ENCODE measurements at regions not wholly inside any gene's neighbourhood (a gene's known extent, or its start where the extent isn't known, plus 50 kb on each side); places are given as distances from the start of the nearest gene placed in this dataset.
"Not testable (repeated sequence)": the region's sequence is repeated elsewhere in the genome, so short reads cannot be mapped to it uniquely, and the experiment has no call there.

DNA sequence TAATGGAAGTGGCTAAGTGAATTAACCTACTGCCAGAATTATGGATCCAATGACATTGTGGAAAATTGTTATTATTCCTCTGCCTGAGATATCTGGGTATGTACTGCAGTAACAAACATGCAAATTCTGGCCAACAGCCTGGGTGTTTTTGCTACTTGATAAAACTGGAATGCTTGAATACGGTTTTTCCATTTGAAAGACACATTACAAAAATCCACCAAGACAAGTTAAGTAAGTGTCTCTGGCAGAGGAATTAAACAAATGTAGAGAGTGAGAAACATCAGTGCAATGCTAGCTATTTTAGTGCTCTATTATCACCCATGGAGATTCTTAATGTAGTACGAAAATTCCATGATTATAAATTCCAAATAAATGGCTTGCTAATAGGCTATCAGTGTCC is 312.4 kb upstream of the MEIS1 start:
- H3K27me3 ChIP-seq (ENCODE audit: control insufficient read depth in 1 of 2, insufficient read depth in 2 of 2, low read length in 2 of 2), result no peaks in the 10 kb centered on the region
- H3K9ac ChIP-seq (ENCODE audit: low read length), result no peak overlapping the region
- H3K36me3 ChIP-seq (ENCODE audit: insufficient read depth, low read length), result no peaks in the 10 kb centered on the region
- no peak overlapping the region for H3K27ac ChIP-seq (ENCODE audit: low read depth, low read length)
- H3K9me3 ChIP-seq (ENCODE audit: low read length), result no peaks in the 10 kb centered on the region
- H3K4me3 ChIP-seq (ENCODE audit: low read depth in 1 of 2, low read length in 2 of 2), result no peak overlapping the region
- H3K4me1 ChIP-seq (ENCODE audit: insufficient read depth, low read length), result no peaks in the 10 kb centered on the region

GRCh38 chr2:66121946-66122345 is 313.0 kb upstream of the MEIS1 start:
- H3K27ac ChIP-seq (ENCODE audit: low read depth, low read length), result no peak overlapping the region
- no peaks in the 10 kb centered on the region for H3K36me3 ChIP-seq (ENCODE audit: insufficient read depth, low read length)
- no peaks in the 10 kb centered on the region for H3K4me1 ChIP-seq (ENCODE audit: insufficient read depth, low read length)
- H3K9me3 ChIP-seq (ENCODE audit: low read length), result no peaks in the 10 kb centered on the region
- no peak overlapping the region for H3K4me3 ChIP-seq (ENCODE audit: low read depth in 1 of 2, low read length in 2 of 2)
- no peak overlapping the region for H3K9ac ChIP-seq (ENCODE audit: low read length)
- no peaks in the 10 kb centered on the region for H3K27me3 ChIP-seq (ENCODE audit: control insufficient read depth in 1 of 2, insufficient read depth in 2 of 2, low read length in 2 of 2)

DNA sequence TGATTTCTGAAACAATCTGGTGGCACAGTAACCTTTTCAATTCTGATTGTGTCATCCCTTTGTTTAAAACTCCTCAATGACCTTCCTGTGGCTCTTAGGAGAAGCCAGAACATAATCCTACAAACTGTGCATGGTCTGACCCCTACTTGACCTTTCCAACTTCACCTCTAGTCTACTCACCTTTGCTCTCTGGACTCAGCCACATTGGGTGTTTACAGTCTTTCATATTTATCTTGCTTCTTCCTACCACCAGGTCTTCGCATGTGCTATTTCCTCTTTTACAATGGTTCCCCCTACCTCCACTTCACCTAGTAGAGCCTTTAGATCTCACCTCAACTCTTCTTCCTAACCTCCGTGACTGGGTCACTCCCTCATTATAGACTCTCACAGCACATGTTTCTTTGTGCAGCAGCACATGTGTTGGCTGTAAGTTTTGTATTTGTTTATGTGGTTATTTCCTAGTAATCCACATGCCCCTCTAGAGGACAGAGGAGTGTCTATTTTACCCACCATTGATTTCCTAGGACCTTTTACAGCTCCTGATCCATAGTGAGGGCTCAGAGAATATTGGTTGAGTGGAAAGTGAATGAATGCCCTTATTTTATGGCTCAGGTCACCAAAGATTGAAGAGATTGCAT is 320.8 kb upstream of the MEIS1 start:
- no peak overlapping the region for H3K4me3 ChIP-seq (ENCODE audit: low read depth in 1 of 2, low read length in 2 of 2)
- H3K9me3 ChIP-seq (ENCODE audit: low read length), result no peaks in the 10 kb centered on the region
- no peaks in the 10 kb centered on the region for H3K27me3 ChIP-seq (ENCODE audit: control insufficient read depth in 1 of 2, insufficient read depth in 2 of 2, low read length in 2 of 2)
- no peak overlapping the region for H3K27ac ChIP-seq (ENCODE audit: low read depth, low read length)
- H3K4me1 ChIP-seq (ENCODE audit: insufficient read depth, low read length), result no peaks in the 10 kb centered on the region
- H3K36me3 ChIP-seq (ENCODE audit: insufficient read depth, low read length), result no peaks in the 10 kb centered on the region
- H3K9ac ChIP-seq (ENCODE audit: low read length), result no peak overlapping the region

- Histone ChIP-seq H3K4me1 (ENCODE audit: insufficient read depth, low read length) (no peaks in the 10 kb centered on the region), H3K27me3 (ENCODE audit: control insufficient read depth in 1 of 2, insufficient read depth in 2 of 2, low read length in 2 of 2) (no peaks in the 10 kb centered on the region), H3K9ac (ENCODE audit: low read length) (no peak overlapping the region), H3K4me3 (ENCODE audit: low read depth in 1 of 2, low read length in 2 of 2) (no peak overlapping the region), H3K27ac (ENCODE audit: low read depth, low read length) (no peak overlapping the region), H3K36me3 (ENCODE audit: insufficient read depth, low read length) (no peaks in the 10 kb centered on the region), H3K9me3 (ENCODE audit: low read length) (no peaks in the 10 kb centered on the region)
Measured at GRCh38 chr2:66111706-66112105, 323.2 kb upstream of the MEIS1 start.

DNA sequence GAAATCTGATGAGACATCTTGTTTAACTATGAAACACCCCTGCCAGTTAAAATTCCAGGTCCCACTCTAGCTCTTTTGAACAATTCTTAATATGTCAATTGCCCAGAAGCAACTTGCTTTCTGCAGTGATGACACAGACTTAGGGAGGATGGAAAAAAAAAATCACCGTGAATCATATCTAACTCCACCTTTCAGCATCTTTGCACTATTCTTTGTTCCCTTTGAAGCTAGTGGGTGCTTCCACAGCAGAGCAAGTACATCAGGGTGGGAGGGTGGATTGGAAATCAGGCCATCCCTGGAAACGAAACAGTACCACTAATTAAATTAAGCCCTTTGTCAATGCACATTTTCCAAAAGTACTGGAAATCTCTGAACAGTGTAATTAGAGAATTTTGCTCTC is 324.3 kb upstream of the MEIS1 start:
- H3K27me3 ChIP-seq (ENCODE audit: control insufficient read depth in 1 of 2, insufficient read depth in 2 of 2, low read length in 2 of 2), result no peaks in the 10 kb centered on the region
- H3K4me3 ChIP-seq (ENCODE audit: low read depth in 1 of 2, low read length in 2 of 2), result no peak overlapping the region
- H3K9ac ChIP-seq (ENCODE audit: low read length), result no peak overlapping the region
- H3K9me3 ChIP-seq (ENCODE audit: low read length), result no peaks in the 10 kb centered on the region
- no peaks in the 10 kb centered on the region for H3K36me3 ChIP-seq (ENCODE audit: insufficient read depth, low read length)
- H3K27ac ChIP-seq (ENCODE audit: low read depth, low read length), result no peak overlapping the region
- no peaks in the 10 kb centered on the region for H3K4me1 ChIP-seq (ENCODE audit: insufficient read depth, low read length)

- no peak overlapping the region for H3K9ac ChIP-seq (ENCODE audit: low read length)
- H3K9me3 ChIP-seq (ENCODE audit: low read length), result no peaks in the 10 kb centered on the region
- H3K27ac ChIP-seq (ENCODE audit: low read depth, low read length), result no peak overlapping the region
- H3K4me1 ChIP-seq (ENCODE audit: insufficient read depth, low read length), result peaks cover 5% of the 10 kb centered on the region
- H3K27me3 ChIP-seq (ENCODE audit: control insufficient read depth in 1 of 2, insufficient read depth in 2 of 2, low read length in 2 of 2), result no peaks in the 10 kb centered on the region
- no peak overlapping the region for H3K4me3 ChIP-seq (ENCODE audit: low read depth in 1 of 2, low read length in 2 of 2)
- no peaks in the 10 kb centered on the region for H3K36me3 ChIP-seq (ENCODE audit: insufficient read depth, low read length)
Measured at GRCh38 chr2:66110086-66110485, 324.8 kb upstream of the MEIS1 start.

DNA sequence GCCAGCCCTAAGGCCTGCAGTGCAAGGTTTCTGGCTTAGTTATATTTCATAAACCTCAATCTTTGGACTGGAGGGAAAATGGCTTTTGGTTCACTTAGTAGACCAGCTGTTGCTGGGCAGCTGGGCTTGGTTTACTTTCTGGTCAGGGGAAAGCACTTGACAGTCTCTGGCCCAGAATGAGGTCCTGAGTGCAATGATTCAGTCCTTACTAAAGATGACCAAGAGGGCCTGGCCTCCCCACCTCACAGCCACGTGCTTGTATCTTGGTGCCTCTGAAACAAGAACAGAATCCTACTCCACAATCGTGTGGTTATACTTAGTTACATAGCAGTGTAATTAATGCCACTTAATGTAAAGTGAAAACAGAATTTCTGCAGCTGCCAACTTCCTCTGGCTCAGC is 325.5 kb upstream of the MEIS1 start:
- Histone ChIP-seq H3K9me3 (ENCODE audit: low read length) (no peaks in the 10 kb centered on the region), H3K9ac (ENCODE audit: low read length) (no peak overlapping the region), H3K36me3 (ENCODE audit: insufficient read depth, low read length) (no peaks in the 10 kb centered on the region), H3K4me3 (ENCODE audit: low read depth in 1 of 2, low read length in 2 of 2) (no peak overlapping the region), H3K27ac (ENCODE audit: low read depth, low read length) (no peak overlapping the region), H3K27me3 (ENCODE audit: control insufficient read depth in 1 of 2, insufficient read depth in 2 of 2, low read length in 2 of 2) (no peaks in the 10 kb centered on the region), H3K4me1 (ENCODE audit: insufficient read depth, low read length) (peaks cover 12% of the 10 kb centered on the region)

DNA sequence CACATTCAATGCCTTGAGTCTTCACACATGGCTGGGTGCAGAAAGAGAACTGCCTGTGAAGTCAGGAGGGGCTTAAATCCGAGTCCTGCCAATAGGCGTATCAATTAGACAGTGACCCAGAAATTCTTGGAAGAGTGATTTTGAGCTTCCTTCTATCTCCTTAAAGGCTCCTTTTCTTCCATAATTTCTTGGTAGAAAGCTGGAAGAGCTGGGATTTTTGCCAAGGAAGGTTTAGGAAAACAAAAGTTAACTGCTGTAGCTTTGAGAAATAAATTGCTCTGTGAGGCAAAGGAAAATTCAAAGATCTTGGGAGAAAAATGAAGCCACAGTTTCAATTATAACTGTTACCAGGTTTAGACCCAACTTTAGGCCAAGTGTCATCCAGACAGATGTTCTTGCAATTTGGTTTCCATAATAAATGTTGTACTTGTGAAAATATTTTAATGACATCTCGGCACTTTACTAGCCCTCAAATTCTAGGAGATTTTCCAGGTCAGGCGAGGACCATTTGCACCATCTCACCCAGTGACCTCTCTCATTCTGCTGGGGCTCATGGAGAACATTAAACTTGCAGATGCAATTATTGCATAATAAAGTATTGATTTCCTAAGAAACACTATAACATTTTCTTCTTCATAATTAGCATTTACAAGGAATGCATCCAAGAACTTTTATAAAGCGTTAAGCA is 329.7 kb upstream of the MEIS1 start:
- no peaks in the 10 kb centered on the region for H3K36me3 ChIP-seq (ENCODE audit: insufficient read depth, low read length)
- no peaks in the 10 kb centered on the region for H3K9me3 ChIP-seq (ENCODE audit: low read length)
- H3K9ac ChIP-seq (ENCODE audit: low read length), result no peak overlapping the region

DNA sequence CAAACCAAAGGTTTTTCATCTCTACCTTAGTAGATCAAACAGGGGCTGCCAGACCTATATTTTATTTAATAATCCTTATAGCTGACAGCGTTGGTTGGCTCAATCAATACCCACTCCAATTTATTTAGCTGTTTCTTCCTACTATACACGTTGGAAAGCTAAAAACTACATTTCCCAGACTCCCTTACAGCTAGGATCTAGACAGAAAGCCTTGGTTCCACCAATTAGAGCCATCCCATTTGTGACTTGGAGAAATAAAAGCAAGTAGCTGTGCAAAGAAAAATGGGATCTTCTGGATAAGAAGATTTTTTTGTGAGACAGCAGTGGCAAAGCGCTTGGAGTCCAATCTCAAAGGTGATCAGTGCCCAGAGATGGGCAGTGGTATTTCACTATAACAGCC is 331.3 kb upstream of the MEIS1 start:
- H3K4me1 ChIP-seq (ENCODE audit: insufficient read depth, low read length), result peaks cover 12% of the 10 kb centered on the region

More for the DNA sequence above, 329.7 kb upstream of the MEIS1 start:
- peaks cover 12% of the 10 kb centered on the region for H3K4me1 ChIP-seq (ENCODE audit: insufficient read depth, low read length)
- no peaks in the 10 kb centered on the region for H3K27me3 ChIP-seq (ENCODE audit: control insufficient read depth in 1 of 2, insufficient read depth in 2 of 2, low read length in 2 of 2)
- no peak overlapping the region for H3K27ac ChIP-seq (ENCODE audit: low read depth, low read length)
- no peak overlapping the region for H3K4me3 ChIP-seq (ENCODE audit: low read depth in 1 of 2, low read length in 2 of 2)

GRCh38 chr2:66101206-66101605 is 333.7 kb upstream of the MEIS1 start:
- H3K27me3 ChIP-seq (ENCODE audit: control insufficient read depth in 1 of 2, insufficient read depth in 2 of 2, low read length in 2 of 2), result no peaks in the 10 kb centered on the region
- peaks cover 12% of the 10 kb centered on the region for H3K4me1 ChIP-seq (ENCODE audit: insufficient read depth, low read length)
- no peaks in the 10 kb centered on the region for H3K36me3 ChIP-seq (ENCODE audit: insufficient read depth, low read length)
- no peaks in the 10 kb centered on the region for H3K9me3 ChIP-seq (ENCODE audit: low read length)
- H3K9ac ChIP-seq (ENCODE audit: low read length), result no peak overlapping the region
- no peak overlapping the region for H3K27ac ChIP-seq (ENCODE audit: low read depth, low read length)
- no peak overlapping the region for H3K4me3 ChIP-seq (ENCODE audit: low read depth in 1 of 2, low read length in 2 of 2)

More for the DNA sequence above, 331.3 kb upstream of the MEIS1 start:
- Histone ChIP-seq H3K4me3 (ENCODE audit: low read depth in 1 of 2, low read length in 2 of 2) (no peak overlapping the region), H3K9me3 (ENCODE audit: low read length) (no peaks in the 10 kb centered on the region), H3K9ac (ENCODE audit: low read length) (no peak overlapping the region), H3K27ac (ENCODE audit: low read depth, low read length) (no peak overlapping the region), H3K27me3 (ENCODE audit: control insufficient read depth in 1 of 2, insufficient read depth in 2 of 2, low read length in 2 of 2) (no peaks in the 10 kb centered on the region), H3K36me3 (ENCODE audit: insufficient read depth, low read length) (no peaks in the 10 kb centered on the region)

GRCh38 chr2:66095820-66096345 is 339.0 kb upstream of the MEIS1 start:
- Histone ChIP-seq H3K9me3 (ENCODE audit: low read length) (no peaks in the 10 kb centered on the region), H3K4me1 (ENCODE audit: insufficient read depth, low read length) (no peaks in the 10 kb centered on the region), H3K4me3 (ENCODE audit: low read depth in 1 of 2, low read length in 2 of 2) (no peak overlapping the region), H3K36me3 (ENCODE audit: insufficient read depth, low read length) (no peaks in the 10 kb centered on the region), H3K9ac (ENCODE audit: low read length) (no peak overlapping the region), H3K27me3 (ENCODE audit: control insufficient read depth in 1 of 2, insufficient read depth in 2 of 2, low read length in 2 of 2) (no peaks in the 10 kb centered on the region), H3K27ac (ENCODE audit: low read depth, low read length) (no peak overlapping the region)

DNA sequence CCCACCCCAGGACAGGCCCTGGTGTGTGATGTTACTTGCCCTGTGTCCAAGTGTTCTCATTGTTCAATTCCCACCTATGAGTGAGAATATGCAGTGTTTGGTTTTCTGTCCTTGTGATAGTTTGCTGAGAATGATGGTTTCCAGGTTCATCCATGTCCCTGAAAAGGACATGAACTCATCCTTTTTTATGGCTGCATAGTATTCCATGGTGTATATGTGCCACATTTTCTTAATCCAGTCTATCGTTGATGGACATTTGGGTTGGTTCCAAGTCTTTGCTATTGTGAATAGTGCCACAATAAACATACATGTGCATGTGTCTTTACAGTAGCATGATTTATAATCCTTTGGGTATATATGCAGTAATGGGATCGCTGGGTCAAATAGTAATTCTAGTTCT is 340.2 kb upstream of the MEIS1 start:
- not testable (repeated sequence) for H3K27ac ChIP-seq (ENCODE audit: low read depth, low read length)

More for the DNA sequence above, 340.2 kb upstream of the MEIS1 start:
- H3K27me3 ChIP-seq (ENCODE audit: control insufficient read depth in 1 of 2, insufficient read depth in 2 of 2, low read length in 2 of 2); H3K36me3 ChIP-seq (ENCODE audit: insufficient read depth, low read length); H3K9ac ChIP-seq (ENCODE audit: low read length); H3K4me3 ChIP-seq (ENCODE audit: low read depth in 1 of 2, low read length in 2 of 2); H3K4me1 ChIP-seq (ENCODE audit: insufficient read depth, low read length); H3K9me3 ChIP-seq (ENCODE audit: low read length): not testable (repeated sequence)

Measured in muscle layer of colon (tissue), 2 donors.